PC-9 (cell line): ENCODE measurements at regions not wholly inside any gene's neighbourhood (a gene's known extent, or its start where the extent isn't known, plus 50 kb on each side); places are given as distances from the start of the nearest gene placed in this dataset.

Experiments used
- BruUV-seq: library from RNA; stranded (reverse); fragments of 400-500 nt; replicated peaks from 2 replicates; lab custom pipeline; 2021; lab: Mats Ljungman, UMichigan
- CTCF ChIA-PET: fragments of 300-600 bp; sonication (Branson Sonifier 250); formaldehyde crosslinking; loops from one replicate; lab custom pipeline; 2022; ENCODE audit warnings: antibody characterized with exemption; lab: Charles Lee
- POLR2A ChIA-PET: fragments of 300-600 bp; sonication (Branson Sonifier 250); formaldehyde crosslinking; loops from one replicate; lab custom pipeline; 2022; ENCODE audit warnings: antibody characterized with exemption; ENCODE audit not compliant: unreplicated experiment; lab: Charles Lee
- DNase-seq, 2 experiments: peaks; one replicate each; pipeline versions ENCODE4 v3.0.0 to v3.0.0-alpha.2; 2015 to 2022; ENCODE audit warnings: mixed read lengths in 1 of 2
- H2AFZ ChIP-seq: fragments of 200-600 bp; sonication (generic); 2 replicates; pipeline ENCODE4 v1.8.1; 2017; ENCODE audit warnings: antibody characterized with exemption
- H3F3A ChIP-seq: fragments of 200-600 bp; sonication (generic); 2 replicates; pipeline ENCODE4 v1.8.1; 2017; ENCODE audit warnings: antibody characterized with exemption, mild to moderate bottlenecking, low read depth; ENCODE audit not compliant: insufficient read depth
- H3K27ac ChIP-seq: fragments of 200-600 bp; sonication (generic); 2 replicates; pipeline ENCODE4 v1.6.1; 2016; ENCODE audit warnings: mixed run types
- H3K27me3 ChIP-seq: fragments of 200-600 bp; sonication (generic); 2 replicates; pipeline ENCODE4 v1.6.1; 2016; ENCODE audit warnings: low read depth, mixed run types; ENCODE audit not compliant: insufficient read depth
- H3K36me3 ChIP-seq: fragments of 200-600 bp; sonication (generic); 2 replicates; pipeline ENCODE4 v1.6.1; 2016; ENCODE audit warnings: low read depth, mixed run types
- H3K4me1 ChIP-seq: fragments of 200-600 bp; sonication (generic); replicated peaks from 2 replicates; pipeline ENCODE4 v1.6.1; 2016; ENCODE audit warnings: mixed run types; ENCODE audit not compliant: insufficient read depth
- H3K4me2 ChIP-seq: fragments of 200-600 bp; sonication (generic); 2 replicates; pipeline ENCODE4 v1.6.1; 2017; ENCODE audit warnings: mixed run types
- H3K4me3 ChIP-seq: fragments of 200-600 bp; sonication (generic); 2 replicates; pipeline ENCODE4 v1.6.1; 2016; ENCODE audit warnings: mixed run types
- H3K79me2 ChIP-seq: fragments of 200-600 bp; sonication (generic); 2 replicates; pipeline ENCODE4 v1.6.1; 2017; ENCODE audit warnings: low read depth, mixed run types
- H3K9me2 ChIP-seq: fragments of 200-600 bp; sonication (generic); 2 replicates; pipeline ENCODE4 v1.8.1; 2017; ENCODE audit warnings: mild to moderate bottlenecking; ENCODE audit not compliant: insufficient read depth
- H3K9me3 ChIP-seq: fragments of 200-600 bp; sonication (generic); 2 replicates; pipeline ENCODE4 v1.8.1; 2016; ENCODE audit warnings: low read depth; ENCODE audit not compliant: insufficient read depth
- H4K20me1 ChIP-seq: fragments of 200-600 bp; sonication (generic); 2 replicates; pipeline ENCODE4 v1.8.1; 2017; ENCODE audit not compliant: insufficient read depth
- EZH2 ChIP-seq: fragments of 200-600 bp; sonication (generic); IDR thresholded peaks from 2 replicates; pipeline ENCODE4 v1.8.0; 2017; ENCODE audit warnings: antibody characterized with exemption, low read depth
- intact Hi-C: fragments of 100-400 bp; cut with micrococcal nuclease; formaldehyde crosslinking; loops from one replicate; pipeline ENCODE4 v1.10.0; 2022; ENCODE audit not compliant: unreplicated experiment
- TF ChIP-seq, protein P1 (sequence below): fragments of 200-600 bp; sonication (generic); conservative IDR thresholded peaks from 2 replicates; pipeline ENCODE4 v1.6.1; 2017; ENCODE audit warnings: mixed run types, antibody characterized with exemption, mild to moderate bottlenecking, moderate library complexity

DNA sequence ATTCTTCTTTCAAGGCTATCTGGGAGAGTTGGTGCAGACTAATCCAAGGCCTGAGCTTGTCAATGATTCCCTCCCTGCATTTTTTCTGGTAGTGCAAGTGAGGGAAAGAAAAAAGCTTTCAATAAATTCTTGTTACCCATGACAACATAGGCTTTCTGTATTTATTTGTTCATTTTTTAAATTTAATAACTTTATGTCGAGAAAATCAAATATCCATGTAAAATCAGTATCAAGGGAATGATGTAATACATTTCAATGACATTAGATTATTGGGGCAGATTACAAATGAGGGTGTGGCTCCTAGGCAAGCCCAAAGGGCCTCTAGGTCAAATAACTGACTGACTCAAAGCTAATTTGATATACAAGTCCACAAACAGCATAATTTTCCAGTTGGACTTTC, 104.0 kb downstream of the GJA1 start:
- BruUV-seq: no TSS peak
- no peaks in the 10 kb centered on the region for H3F3A ChIP-seq
- no peaks in the 10 kb centered on the region for H3K79me2 ChIP-seq
- no peaks in the 10 kb centered on the region for H3K9me3 ChIP-seq
- ChIA-PET POLR2A (no interaction called here), CTCF (no interaction called here)
- no peak overlapping the region for H2AFZ ChIP-seq
- no peak overlapping the region for H3K4me2 ChIP-seq
- H3K27me3 ChIP-seq: no peaks in the 10 kb centered on the region
- no peak overlapping the region for H3K4me3 ChIP-seq
- H4K20me1 ChIP-seq: no peaks in the 10 kb centered on the region
- TF ChIP-seq, protein P1, sequence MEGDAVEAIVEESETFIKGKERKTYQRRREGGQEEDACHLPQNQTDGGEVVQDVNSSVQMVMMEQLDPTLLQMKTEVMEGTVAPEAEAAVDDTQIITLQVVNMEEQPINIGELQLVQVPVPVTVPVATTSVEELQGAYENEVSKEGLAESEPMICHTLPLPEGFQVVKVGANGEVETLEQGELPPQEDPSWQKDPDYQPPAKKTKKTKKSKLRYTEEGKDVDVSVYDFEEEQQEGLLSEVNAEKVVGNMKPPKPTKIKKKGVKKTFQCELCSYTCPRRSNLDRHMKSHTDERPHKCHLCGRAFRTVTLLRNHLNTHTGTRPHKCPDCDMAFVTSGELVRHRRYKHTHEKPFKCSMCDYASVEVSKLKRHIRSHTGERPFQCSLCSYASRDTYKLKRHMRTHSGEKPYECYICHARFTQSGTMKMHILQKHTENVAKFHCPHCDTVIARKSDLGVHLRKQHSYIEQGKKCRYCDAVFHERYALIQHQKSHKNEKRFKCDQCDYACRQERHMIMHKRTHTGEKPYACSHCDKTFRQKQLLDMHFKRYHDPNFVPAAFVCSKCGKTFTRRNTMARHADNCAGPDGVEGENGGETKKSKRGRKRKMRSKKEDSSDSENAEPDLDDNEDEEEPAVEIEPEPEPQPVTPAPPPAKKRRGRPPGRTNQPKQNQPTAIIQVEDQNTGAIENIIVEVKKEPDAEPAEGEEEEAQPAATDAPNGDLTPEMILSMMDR: no peak
- no peak for TF ChIP-seq EZH2
- H3K4me1 ChIP-seq: peaks cover 6% of the 10 kb centered on the region; the same call in 1 of the 2 replicates
- H3K27ac ChIP-seq: no peak overlapping the region
- no peak for DNase-seq
- H3K36me3 ChIP-seq: no peaks in the 10 kb centered on the region
- intact Hi-C loops: no loop called here
- H3K9me2 ChIP-seq: no peaks in the 10 kb centered on the region

DNA sequence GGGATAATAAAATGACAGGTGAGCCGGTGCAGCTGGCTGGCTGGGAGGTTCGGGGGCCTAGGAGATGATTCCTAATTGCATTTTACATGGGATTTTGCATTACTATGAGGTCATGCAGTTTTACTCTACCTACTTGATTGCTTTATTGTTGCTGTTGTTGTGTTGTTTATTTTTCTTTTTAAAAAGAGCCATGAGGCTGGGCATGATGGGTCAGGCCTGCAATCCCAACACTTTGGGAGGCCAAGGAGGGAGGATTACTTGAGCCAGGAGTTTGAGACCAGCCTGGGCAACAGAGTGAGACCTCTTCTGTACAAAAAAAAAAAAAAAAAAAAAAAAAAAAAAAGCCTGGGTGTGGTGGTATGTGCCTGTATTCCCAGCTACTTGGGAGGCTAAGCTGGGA, 104.8 kb downstream of the GJA1 start:
- no peak for TF ChIP-seq EZH2
- TF ChIP-seq, protein P1: no peak
- no peaks in the 10 kb centered on the region for H3F3A ChIP-seq
- no peaks in the 10 kb centered on the region for H3K9me2 ChIP-seq
- H3K36me3 ChIP-seq: no peaks in the 10 kb centered on the region
- no peak overlapping the region for H3K27ac ChIP-seq
- no peak for DNase-seq
- H3K9me3 ChIP-seq: no peaks in the 10 kb centered on the region
- H3K79me2 ChIP-seq: no peaks in the 10 kb centered on the region
- H3K4me2 ChIP-seq: no peak overlapping the region
- no peaks in the 10 kb centered on the region for H3K27me3 ChIP-seq
- BruUV-seq: no TSS peak
- H4K20me1 ChIP-seq: no peaks in the 10 kb centered on the region
- H3K4me1 ChIP-seq: peaks cover 6% of the 10 kb centered on the region; the same call in 1 of the 2 replicates
- H2AFZ ChIP-seq: no peak overlapping the region
- ChIA-PET CTCF (no interaction called here), POLR2A (no interaction called here)
- no peak overlapping the region for H3K4me3 ChIP-seq
- intact Hi-C loops: no loop called here

DNA sequence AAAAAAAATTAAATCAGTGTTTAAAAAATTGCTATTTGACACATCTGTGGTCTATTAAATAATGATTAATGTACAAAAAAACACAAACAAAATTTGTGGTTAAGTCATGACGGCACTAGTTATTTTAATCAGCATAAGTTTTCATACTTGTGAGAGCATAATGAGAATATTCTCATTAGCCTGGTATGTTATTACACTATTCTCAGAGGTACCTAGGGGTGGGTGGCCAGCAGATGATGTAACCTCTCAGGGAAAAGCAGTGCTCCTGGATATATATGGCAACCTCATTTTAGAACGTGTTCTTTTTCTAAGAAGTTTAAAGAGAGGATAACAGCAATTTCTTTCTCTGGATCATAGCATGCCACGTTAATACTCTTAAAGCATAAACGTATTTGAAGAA, 109.2 kb downstream of the GJA1 start:
- H3K27ac ChIP-seq: no peak overlapping the region
- no peak overlapping the region for H3K4me3 ChIP-seq
- H3K27me3 ChIP-seq: no peaks in the 10 kb centered on the region
- TF ChIP-seq, protein P1: no peak
- no peak for TF ChIP-seq EZH2
- no peak for DNase-seq
- H3K36me3 ChIP-seq: no peaks in the 10 kb centered on the region
- POLR2A ChIA-PET: interaction anchor here (0.6 kb wide), 1 partner anchor 43 kb away, joined by 3 read pairs; no protein-coding TSS in a partner anchor
- intact Hi-C loops: no loop called here
- H3K9me3 ChIP-seq: peaks cover 2% of the 10 kb centered on the region; the same call in 1 of the 2 replicates
- H2AFZ ChIP-seq: no peak overlapping the region
- no TSS peak for BruUV-seq
- peaks cover 5% of the 10 kb centered on the region; the same call in 1 of the 2 replicates for H3K4me1 ChIP-seq
- no peaks in the 10 kb centered on the region for H4K20me1 ChIP-seq
- no peaks in the 10 kb centered on the region for H3F3A ChIP-seq
- H3K4me2 ChIP-seq: no peak overlapping the region
- CTCF ChIA-PET: no interaction called here
- H3K9me2 ChIP-seq: no peaks in the 10 kb centered on the region
- H3K79me2 ChIP-seq: no peaks in the 10 kb centered on the region
